HepG2 (cell line): ENCODE measurements at regions not wholly inside any gene's neighbourhood (a gene's known extent, or its start where the extent isn't known, plus 50 kb on each side); places are given as distances from the start of the nearest gene placed in this dataset.

Source experiments
- ARID5B ChIP-seq: IDR thresholded peaks from 2 replicates; pipeline ENCODE4 v1.4.0; 2020; ENCODE audit warnings: mild to moderate bottlenecking, missing genetic modification reagents
- CENPBD1 ChIP-seq: sonication (generic); formaldehyde crosslinking; IDR thresholded peaks from 2 replicates; pipeline ENCODE4 v1.8.0; 2022; ENCODE audit warnings: missing genetic modification reagents, low read depth, mild to moderate bottlenecking, borderline replicate concordance
- EP300 ChIP-seq, 3 experiments: sonication (generic) in 1 of 3; formaldehyde crosslinking in 1 of 3; IDR thresholded peaks; 2 replicates each; pipeline versions ENCODE4 v1.5.1 to v1.6.1; 2011 to 2020; ENCODE audit warnings: low read depth in 2 of 3, low read length in 2 of 3, borderline replicate concordance in 1 of 3, improper control_type of control experiment in 1 of 3, mild to moderate bottlenecking in 1 of 3, missing genetic modification reagents in 1 of 3, moderate library complexity in 1 of 3
- PHF8 ChIP-seq: sonication (generic); formaldehyde crosslinking; IDR thresholded peaks from 2 replicates; pipeline ENCODE4 v1.5.0; 2020; ENCODE audit warnings: missing genetic modification reagents
- SETDB1 ChIP-seq: sonication (generic); formaldehyde crosslinking; IDR thresholded peaks from 2 replicates; pipeline ENCODE4 v1.5.1; 2020; ENCODE audit warnings: missing genetic modification reagents, mild to moderate bottlenecking, borderline replicate concordance
- SRSF1 ChIP-seq: fragments of 200-400 bp; formaldehyde crosslinking; optimal IDR thresholded peaks from 2 replicates; pipeline ENCODE3; 2017; ENCODE audit warnings: mild to moderate bottlenecking, low read depth, low read length, moderate library complexity
- ZBTB7A ChIP-seq: sonication (generic); formaldehyde crosslinking; IDR thresholded peaks from 2 replicates; pipeline ENCODE4 v1.8.0; 2022; ENCODE audit warnings: mild to moderate bottlenecking, missing genetic modification reagents
- ZFP82 ChIP-seq: sonication (generic); formaldehyde crosslinking; IDR thresholded peaks from 2 replicates; pipeline ENCODE4 v1.5.1; 2020; ENCODE audit warnings: mild to moderate bottlenecking, missing genetic modification reagents, borderline replicate concordance
- ZFP91 ChIP-seq: sonication (generic); formaldehyde crosslinking; IDR thresholded peaks from 2 replicates; pipeline ENCODE4 v1.9.0; 2022; ENCODE audit warnings: missing genetic modification reagents, mild to moderate bottlenecking, borderline replicate concordance
- ZMAT5 ChIP-seq: sonication (generic); formaldehyde crosslinking; IDR thresholded peaks from 2 replicates; pipeline ENCODE4 v1.5.0; 2020; ENCODE audit warnings: mild to moderate bottlenecking, low read depth, missing genetic modification reagents, borderline replicate concordance
- ZMYM4 ChIP-seq: sonication (generic); formaldehyde crosslinking; IDR thresholded peaks from 2 replicates; pipeline ENCODE4 v1.8.1; 2023; ENCODE audit warnings: mild to moderate bottlenecking, missing genetic modification reagents
- ZNF878 ChIP-seq: sonication (generic); formaldehyde crosslinking; IDR thresholded peaks from 2 replicates; pipeline ENCODE4 v1.8.1; 2023; ENCODE audit warnings: mild to moderate bottlenecking, missing genetic modification reagents, moderate library complexity
- ZXDC ChIP-seq: sonication (generic); formaldehyde crosslinking; IDR thresholded peaks from 2 replicates; pipeline ENCODE4 v1.5.0; 2020; ENCODE audit warnings: mild to moderate bottlenecking, missing genetic modification reagents

GRCh38 chr13:33542309-33543088 lies 256.9 kb upstream of the STARD13 start (continued):
- TF ChIP-seq ZFP91 (CRISPR knock-in tag) = peak; percentile 97
- peak; percentile 76 for TF ChIP-seq PHF8
- peak; percentile 98; the same call in 1 of the 2 replicates for TF ChIP-seq CENPBD1
- TF ChIP-seq ZMAT5 (CRISPR knock-in tag) = no peak
- peak; percentile 94; the same call in 1 of the 2 replicates for TF ChIP-seq ZFP82 (CRISPR knock-in tag)
- peak; percentile 58 for TF ChIP-seq SRSF1
- TF ChIP-seq ZMYM4 (CRISPR knock-in tag) = peak; percentile 100
- TF ChIP-seq ZNF878 (CRISPR knock-in tag) = peak; percentile 99
- no peak for TF ChIP-seq SETDB1
- TF ChIP-seq ZBTB7A = no peak
- peak in 1 of 2 experiments; percentile 77; a peak in 2 of 4 replicates for TF ChIP-seq EP300 (IDR thresholded peaks at IDR 0.05; ENCODE audit: low read depth in 2 of 2, low read length in 2 of 2)
- peak; percentile 70 for TF ChIP-seq EP300 (CRISPR knock-in tag; IDR thresholded peaks at IDR 0.05; ENCODE audit: borderline replicate concordance)
- peak; percentile 89 for TF ChIP-seq ARID5B
- TF ChIP-seq ZXDC (CRISPR knock-in tag) = peak; percentile 93
